ENCODE measurements at regions not wholly inside any gene's neighbourhood (a gene's known extent, or its start where the extent isn't known, plus 50 kb on each side); places are given as distances from the start of the nearest gene placed in this dataset.
"Not testable (repeated sequence)": the region's sequence is repeated elsewhere in the genome, so short reads cannot be mapped to it uniquely, and the experiment has no call there.

DNA sequence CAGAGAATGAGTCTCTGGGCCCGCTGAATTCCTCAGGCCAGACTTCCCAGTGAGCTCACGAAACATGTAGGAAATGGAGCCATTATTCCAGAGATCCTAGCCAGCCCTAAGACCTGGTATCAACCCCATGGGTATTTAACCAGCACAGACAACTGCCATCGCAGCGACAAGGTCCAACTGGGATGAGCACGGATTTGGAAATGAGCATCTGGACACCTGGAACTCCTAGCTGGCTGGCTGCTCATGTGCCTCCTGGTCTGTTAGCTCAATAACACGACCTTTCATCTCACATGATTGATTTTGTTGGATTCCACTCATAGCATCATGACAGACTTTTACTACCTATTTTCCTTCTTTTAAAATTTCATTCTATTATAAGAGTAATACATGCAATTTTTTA, 51.0 kb downstream of the POU3F3 start:
- no peak for DNase-seq

DNA sequence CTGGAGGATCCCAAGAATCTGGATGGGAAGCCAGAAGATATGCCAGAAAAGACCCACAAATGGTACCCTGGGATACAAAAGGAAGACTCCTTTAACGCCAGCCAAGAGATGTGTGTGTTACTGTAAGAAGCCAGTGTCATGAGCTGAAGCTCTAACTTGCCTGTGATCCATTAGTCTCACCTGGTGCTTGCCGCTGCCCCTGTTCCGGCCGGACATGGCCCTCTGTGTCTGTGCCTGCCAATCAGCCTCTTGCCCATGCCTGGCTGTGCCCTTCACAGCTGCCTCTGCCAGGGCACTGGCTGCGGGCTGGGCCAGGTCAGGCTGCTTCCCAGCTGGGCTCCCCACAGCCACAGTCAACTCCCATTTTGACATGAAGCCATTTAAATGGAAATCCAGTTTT, 55.4 kb downstream of the POU3F3 start:
- no peak for DNase-seq

DNA sequence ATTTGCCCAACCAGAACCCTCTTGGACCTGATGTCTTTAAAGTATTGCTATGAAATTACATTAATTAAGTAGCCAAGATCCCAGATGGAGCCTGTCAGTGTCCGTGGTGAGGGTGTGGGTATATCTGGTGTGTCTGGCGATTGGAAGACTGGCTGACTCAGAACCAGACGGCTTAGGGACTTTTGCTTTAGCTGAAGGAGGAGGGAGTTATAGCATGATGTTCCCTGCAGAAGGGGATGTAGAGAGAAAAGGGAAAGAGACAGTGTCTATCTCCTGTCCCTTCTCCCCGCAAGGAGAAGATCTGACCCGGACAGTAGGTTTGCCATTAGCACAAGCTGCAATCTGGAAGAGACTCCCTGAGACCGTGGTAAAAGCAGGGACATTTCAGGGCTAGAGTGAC, 60.6 kb downstream of the POU3F3 start:
- no peak for DNase-seq

DNA sequence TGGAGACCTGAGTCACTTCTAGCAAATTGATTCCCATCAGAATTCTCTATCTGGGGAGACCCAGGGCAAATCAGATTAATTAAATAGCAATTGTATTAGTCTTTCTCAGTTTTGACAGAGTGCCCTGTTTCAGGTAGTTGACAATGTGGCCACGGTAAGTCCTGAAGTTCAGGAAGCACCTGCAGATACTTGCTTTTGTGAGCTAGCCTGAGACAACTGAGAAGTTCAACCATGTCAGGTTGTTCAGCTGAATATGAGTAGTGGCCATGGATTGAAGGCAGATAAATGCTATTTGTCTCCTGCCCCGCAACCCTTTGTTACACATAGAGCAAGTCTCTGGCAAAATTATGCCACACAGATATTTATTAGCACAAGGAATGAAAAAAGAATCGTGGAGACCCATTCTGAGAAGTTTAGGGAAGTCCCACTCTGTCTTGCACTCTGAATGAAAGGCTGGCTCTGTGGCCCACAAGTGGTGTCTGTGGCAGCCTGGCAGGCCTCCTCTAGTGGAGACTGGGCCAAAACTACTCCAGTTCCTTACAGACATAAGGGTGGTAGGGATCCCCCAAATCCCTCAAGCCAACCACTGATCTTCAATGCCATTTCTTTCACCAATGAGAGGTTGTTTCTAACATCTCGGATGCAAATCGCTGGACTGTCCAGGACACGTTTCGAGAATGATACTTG, 61.3 kb downstream of the POU3F3 start:
- DNase-seq, result no peak

DNA sequence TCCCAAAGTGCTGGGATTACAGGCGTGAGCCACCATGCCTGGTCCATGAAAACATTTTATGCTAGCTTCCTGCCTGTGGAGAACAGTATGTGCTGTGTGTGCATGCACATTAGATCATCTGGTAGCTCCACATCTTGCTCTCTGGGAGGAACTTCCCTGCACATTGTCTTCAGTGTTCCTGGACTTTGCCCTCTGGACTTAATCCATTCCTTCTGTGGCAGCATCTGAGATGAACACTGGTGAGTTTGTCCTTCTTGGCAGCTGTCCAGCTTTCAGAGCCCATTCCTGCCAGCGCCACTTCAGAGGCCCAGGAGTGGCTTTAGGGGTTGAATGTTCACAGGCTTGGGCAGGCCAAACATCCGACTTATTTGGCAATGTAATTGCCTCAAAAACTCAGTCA, 65.2 kb downstream of the POU3F3 start:
- DNase-seq, result no peak

DNA sequence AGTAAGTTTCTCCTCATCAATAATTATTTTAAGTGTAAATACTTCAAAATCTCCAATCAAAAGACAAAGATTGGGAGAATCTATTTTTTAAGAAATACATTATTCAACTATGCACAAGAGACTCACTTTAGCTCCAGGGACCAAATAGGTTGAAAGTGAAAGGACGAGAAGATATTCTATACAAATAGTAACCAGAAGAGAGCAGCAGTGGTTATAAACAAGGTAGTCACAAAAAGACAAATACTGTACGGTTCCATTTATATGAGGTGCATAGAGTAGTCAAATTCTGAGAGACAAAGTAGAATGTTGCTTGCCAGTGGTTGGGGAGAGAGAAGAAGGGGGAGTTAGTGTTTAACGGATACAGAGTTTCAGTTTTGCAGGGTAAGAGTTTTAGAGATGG, 69.8 kb downstream of the POU3F3 start:
- no peak for DNase-seq

DNA sequence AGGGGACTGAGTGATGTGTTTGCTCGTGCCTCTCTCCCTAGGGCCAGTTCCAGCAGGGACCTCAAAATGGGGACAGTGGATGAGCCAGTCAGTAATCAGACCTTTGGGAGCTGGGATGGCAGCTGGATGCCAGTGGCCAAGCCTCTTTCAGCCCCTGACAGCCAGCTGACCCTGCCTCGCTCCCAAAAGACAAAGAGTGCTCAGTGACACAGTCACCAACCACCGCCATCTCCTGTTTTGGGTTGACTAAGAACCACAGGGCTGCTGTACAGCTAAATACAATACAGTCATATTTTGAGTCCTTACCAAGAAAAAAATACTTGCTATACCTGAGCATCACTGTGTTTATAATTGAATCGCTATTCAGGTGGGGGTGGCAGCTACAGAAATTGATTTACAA, 75.7 kb downstream of the POU3F3 start:
- no peak for DNase-seq

DNA sequence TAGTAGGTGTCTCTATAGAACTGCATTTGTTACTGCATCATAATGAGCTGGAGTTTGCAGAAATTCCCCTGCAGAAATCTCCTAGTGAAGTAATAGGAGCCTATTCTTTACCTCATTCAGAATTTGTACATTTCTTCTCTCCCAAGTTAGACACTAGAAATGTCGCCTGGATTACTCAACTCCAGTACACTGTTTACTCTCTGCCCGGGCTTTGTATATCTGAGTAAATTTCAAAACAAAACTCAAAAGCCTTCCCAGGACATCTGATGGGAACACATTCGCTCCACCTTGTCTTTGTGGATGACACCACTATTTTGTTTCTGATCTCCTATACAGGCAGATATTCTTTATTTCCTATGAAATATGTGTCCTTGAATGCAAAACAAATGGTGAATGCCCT, 76.8 kb downstream of the POU3F3 start:
- no peak for DNase-seq

DNA sequence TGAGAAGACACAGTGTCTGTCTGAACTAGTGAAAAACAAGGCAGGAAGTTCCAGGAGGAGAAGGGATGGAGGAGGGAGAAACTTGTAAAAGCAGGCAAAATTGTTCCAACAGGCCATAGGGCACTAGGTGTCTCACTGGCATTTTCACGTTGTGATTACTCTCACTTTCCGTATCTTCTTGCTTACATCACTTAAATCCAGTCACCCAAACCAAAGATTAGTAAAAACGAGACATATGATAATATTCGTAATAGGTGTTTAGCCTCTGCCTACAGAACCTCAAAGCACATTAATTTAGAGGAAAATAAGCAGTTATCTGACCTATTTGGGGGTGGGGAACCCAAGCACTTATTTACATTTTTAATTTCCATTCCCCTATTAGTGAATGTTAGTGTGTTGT, 78.3 kb downstream of the POU3F3 start:
- no peak for DNase-seq

DNA sequence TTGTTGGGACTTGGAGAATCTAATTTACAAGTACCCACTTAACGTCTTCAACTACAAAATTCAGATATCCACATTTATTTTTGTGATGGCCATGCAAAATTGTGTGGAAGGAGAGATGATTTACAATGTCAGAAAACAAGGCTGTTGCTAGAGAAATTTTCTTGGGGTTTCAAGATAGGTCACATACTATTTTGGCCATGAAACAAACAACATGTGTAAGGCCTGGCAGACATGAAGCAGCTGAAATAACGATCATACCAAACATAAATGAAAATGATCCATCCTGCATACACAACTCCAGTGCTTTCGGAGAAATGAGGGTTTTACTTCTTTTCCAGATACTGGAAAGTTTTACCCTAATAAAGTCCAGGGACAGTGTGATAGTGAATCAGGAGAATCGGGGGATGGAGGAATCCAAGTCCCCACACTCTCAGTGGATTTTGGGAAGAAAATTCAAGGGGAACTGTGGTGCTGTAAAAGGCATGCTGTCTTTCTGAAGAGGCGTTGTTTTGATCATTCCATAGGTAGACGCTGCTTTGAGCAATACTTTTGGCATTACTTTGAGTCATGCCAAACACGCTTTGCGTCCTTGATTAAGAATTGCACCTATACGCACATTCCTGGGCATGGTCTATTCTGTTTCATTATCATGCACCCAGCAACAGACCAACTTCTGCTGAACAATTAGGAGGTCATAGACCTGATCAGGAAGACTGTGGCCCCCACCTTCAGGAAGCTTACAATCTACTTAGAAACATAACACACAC, 79.4 kb downstream of the POU3F3 start:
- no peak for DNase-seq

DNA sequence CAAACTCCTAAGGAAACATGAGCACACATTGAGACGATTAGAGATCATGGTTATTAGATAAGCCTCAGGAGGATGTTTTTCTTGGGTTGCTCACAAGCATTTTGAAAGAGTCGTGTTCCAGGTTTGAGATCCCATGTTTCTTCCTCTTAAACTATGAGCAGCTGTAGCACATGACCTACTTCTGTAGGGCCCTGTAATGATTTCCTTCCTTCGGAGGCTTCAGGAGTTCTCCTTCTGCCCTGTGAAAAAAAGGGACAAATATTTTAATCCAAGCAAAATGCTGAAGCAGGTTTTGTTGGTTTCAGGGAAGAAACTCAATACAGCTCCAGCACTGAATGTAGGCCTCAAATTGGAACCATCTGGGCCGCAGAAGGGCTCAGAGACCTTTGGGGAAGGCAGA, 82.6 kb downstream of the POU3F3 start:
- DNase-seq, result no peak

DNA sequence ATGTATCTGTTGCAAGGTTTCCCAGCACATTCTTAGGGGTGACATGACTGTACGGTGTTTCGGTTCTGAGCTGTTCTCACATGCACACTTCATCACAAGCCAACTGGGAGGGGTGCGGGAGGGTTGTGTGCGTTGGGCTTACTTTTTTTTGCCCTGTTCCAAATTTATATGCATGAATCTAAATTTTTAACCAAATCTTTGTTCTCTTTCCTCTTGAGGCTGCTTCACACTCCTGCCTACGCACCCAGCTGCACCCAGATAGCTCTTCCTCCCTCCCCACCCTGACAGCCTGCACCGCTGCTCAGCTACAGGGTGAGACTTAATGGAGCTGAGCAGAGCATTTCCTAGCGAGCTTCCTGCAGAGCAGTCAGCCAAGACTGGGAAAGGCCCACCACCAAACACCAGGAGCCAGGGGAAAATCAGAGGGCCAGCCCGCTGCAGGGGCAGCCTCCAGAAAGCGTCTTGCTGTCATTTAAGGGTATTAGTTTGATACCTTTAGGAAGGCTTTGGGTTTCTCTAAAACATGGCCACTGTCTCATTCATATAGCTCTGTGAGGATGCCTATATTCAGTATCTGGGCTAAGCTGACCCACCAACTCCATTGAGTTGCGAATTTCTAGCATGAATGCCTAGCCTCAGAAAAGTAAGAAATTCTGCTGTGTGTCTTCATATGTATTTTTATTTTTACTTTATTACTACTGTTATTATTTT, 84.5 kb downstream of the POU3F3 start:
- no peak for DNase-seq

DNA sequence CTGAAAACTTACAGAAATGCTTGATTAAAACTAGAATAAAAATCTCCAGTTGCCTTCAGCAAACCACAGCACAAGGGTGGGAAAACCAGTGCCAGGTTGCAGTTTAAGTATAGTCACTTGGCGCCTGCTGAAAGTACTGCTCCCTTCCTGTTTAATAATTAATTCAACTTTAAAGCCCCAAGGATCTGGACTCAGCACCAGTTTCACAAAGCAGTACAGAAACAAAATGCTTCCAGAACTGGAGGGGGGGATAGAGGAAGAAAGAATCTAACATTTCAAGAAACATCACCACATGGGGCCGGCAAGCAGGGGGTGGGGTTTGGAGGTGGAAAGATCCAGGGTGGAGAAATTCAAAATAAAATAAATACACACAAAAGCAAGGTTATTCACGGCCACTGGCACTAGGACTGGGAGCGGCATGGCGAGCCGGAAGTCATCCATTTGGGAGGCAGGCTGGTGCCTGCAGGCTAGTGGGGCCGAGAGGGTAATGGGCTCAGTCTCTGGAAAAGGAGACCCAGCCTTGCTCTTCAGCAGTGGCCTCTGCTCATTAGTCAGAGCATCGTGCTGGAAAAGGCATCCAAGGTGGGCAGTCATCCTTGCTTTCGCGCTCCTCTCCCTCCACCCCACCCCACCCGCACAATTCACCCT, 85.8 kb downstream of the POU3F3 start:
- DNase-seq, result no peak

DNA sequence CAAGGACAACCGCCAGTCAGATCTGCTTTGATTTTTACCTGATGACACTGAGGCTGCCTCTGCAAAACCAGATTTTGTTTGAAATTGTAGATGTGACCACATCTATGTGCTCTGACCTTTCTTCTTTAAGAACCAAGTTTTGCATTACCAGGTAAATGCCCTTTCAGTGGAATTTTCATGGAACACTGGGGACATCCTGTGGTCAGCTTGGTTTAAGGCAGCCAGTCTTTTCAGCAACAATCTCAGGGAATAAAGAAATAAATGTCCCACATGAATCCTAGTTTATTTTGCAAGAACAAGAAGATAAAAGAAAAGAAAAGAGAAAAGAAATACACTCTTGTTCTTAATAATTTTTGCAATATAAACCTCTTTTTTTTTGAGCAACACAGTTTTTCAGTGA, 90.6 kb downstream of the POU3F3 start:
- DNase-seq, result no peak

DNA sequence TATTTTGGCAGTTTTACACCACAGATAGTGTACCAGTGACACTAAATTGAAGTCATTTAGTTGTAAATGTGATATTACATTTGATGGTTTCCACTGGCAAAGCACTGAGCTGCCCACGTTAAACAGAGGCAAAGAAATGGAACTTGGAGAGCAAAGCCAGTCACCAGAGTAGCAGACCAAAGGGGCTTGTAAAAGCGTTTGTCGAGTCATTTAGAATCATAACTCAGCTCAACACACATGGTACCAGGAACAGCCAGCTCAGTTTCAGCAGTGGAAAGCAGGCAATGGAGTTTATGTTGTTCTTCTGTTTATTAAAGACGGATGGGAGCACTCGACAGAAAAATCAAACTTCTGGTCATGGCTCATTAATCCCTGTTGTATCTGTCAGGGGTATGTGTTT, 91.2 kb downstream of the POU3F3 start:
- DNase-seq, result no peak

DNA sequence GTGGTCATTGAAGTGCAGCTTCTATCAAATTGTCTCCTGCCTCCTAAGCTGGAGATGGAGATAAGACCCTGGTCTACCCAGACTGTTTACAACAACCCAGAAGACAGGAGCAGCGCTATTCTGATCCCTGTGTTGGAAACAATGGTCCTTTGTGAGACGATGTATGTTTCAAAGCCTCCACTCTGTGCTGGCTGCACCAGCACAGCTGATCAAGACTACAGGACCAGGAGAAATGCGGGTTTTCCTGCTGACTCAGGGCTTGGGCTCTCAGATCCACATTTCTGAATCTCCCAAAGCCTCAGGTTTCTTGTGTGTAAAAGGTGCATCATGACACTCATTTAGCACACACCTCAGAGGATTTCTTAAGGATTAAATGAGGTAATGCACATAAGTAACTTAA, 92.0 kb downstream of the POU3F3 start:
- no peak for DNase-seq

DNA sequence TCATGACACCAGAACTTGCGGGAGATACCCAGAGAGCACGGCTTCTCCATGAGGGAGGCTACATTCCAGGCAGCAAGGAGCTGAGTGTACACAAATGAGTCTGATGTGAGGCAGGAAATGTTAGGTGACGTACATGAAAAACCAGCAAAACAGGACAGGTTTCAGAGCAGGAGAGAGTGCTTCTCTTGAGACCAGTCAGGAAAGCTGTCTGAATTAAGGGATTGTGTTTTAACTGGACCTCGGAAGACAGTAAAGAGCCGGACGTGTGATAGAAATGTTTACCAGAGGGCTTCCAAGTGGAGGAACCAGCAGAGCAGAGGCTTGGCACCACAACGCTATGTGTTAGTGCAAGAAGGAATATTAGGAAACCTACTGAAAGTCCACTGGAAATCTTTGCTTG, 90.4 kb upstream of the MRPS9 start:
- not testable (repeated sequence) for DNase-seq

DNA sequence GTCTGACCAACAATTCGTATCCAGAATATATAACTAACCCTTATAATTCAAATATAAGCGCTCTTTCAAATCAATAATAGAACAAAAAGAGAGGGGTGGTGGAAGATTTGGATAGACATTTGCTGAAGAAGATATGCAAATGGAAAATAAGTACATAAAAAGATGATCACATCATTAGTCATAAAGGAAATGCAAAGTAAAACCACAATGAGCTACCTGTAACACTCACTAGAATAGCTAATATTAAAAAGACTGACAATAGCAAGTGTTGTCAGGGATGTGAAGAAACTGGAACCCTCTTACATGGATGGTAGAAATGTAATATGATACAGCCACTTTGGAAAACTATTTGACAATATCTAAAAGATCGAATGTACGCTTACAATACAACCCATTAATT, 84.9 kb upstream of the MRPS9 start:
- DNase-seq, result no peak

DNA sequence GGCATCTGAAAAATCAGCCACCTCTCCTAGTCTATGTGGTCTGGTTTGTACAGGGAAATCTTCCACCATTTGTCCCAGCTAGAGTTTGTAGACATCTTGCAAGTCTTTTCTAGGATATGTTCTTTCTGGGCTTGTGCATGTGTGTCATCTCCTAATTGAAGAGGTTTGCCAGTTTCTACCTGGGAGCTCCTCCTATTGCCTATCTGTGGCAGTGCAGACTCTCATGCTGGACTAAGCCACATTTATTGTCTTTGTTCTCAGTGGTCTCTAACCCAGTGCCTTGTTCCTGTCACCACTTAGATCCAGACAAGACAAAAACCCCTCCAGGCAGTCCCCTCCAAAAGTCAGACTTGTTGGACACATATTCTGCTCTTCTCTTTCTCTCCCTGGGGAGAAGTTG, 72.0 kb upstream of the MRPS9 start:
- no peak for DNase-seq

DNA sequence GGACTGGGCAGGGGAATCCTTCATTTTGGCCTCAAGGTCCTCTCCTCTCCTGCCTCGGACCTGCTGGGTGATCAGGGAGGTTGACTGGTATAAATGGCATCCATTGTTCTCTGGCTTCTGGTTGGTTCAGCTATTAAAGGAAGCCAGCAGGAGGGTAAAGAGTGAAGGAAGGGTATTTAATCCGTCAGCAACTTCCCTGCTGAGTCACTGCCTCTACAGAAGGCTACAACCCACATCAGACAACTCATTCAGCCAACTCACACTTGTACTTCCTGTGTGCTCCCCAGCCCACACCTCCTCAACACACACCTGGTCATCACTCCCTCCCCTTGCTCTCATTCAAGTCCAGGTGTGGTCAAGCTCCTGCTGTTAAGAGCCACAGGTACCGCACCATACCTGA, 68.3 kb upstream of the MRPS9 start:
- DNase-seq, result peak; percentile 11

DNA sequence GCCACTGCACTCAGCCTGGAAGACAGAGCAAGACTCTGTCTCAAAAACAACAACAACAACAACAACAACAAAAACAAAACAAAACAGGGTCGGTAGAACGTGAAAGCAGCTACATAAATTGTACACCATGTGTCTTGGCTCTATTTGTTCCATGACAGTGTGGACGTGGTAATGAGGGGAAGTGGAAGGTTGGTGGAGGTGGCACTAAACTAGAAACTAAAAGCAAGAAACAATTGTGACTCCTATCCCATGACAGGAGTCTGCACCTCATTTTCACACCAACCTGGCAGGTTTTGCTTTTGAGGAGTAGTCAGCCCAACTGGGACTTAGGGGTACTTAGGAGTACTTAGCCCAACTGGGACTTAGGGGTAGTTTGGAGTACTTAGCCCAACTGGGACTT, 62.5 kb upstream of the MRPS9 start:
- DNase-seq, result no peak

DNA sequence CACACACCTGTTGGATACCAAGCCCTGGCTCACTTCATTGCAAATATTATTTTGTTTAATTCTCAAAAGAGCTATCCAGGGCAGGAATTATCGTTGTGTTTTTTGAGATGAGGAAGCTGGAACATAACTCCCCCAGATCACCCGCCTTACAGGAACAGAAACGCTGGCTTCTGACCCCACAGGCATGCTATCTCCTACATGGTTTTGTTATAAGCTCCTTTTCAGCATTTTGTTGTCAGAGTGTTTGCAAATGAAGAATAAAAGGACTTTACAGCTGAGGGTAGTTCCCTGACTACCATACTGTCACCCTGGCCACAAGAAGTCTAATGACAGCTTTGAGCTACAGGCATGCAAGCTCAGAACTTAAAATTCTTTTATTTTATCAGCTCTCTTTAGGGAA, 62.0 kb upstream of the MRPS9 start:
- no peak for DNase-seq

DNA sequence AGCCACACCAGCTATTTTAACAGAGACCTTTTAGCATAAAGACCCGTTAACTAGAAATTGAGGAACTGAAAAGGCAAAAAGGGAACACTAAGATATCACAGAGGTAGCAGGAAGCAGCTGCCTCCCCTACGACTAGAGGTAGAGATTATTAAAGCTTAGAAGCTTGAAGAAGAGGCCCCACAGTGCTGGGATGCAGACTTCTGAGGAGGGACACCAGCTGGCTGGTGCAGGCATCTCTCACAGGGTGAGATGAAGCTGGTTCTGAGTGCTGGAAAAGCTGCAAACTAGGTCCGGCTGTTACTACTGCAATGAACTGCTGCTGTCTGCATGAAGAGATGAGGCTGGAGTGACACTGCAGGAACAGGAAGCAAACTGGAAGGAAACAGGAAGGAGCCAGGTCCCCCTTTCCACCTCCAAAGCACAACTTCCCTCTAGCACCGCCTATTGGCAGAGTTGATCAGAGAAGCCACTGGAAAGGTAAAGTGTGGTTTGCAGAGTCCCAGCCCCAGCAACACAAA, 61.2 kb upstream of the MRPS9 start:
- no peak for DNase-seq

DNA sequence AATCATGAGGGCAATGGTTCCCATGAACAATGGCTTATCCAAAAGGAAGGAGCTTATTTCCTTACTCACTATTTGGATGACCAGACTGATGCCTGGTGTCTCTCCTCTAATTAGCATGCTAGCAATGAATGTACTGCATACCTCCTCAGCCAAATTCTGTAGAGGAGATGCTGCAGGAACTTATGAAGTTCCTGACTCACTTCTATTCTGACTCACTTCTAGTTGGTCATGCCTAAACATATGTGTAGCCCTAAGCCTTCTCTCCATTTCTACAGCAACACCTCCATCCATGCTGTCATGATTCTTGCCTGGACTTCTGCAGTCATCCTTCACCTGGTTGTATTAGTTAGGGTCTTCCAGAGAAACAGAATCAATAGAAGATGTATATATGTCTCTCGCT, 59.9 kb upstream of the MRPS9 start:
- DNase-seq, result no peak
